ENCODE measurements at regions not wholly inside any gene's neighbourhood (a gene's known extent, or its start where the extent isn't known, plus 50 kb on each side); places are given as distances from the start of the nearest gene placed in this dataset.

DNA sequence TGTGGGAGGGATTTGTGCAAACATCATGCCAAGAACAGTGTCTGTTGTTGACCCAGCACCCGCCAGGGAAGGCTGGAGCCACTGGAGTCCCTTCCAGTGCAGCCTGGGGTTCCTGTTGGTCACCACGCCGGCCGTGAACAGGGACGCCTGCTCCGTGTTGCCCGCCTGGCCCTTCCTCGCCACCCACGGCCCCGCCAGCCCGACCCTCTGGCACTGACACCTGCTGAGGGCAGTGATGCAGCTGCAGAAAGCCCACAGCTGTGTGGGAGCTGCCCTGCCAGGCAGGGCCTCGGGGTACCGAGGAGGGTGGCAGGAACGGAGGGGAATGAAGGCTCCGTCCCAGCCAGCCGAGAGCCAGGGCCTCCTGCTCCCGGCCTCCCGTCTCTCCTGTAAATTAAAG is 75.5 kb upstream of the SLCO4A1 start:
- no peaks in the 10 kb centered on the region for H3K27me3 ChIP-seq (ENCODE audit: insufficient read depth, low read length)
- ATAC-seq (no peak), DNase-seq (ENCODE audit: low read depth, low spot score) (no peak)
- POLR2A ChIA-PET = no interaction called here
- no peak overlapping the region for H3K4me2 ChIP-seq (ENCODE audit: low read length)
- no TSS peak for BruUV-seq (replicated peaks)
- RAD21 ChIA-PET (ENCODE audit: low non-redundant PET in 1 of 2, low total read pairs in 2 of 2, uncharacterized antibody in 2 of 2, unreplicated experiment in 2 of 2) = no interaction called here
- no peaks in the 10 kb centered on the region for H3K9me2 ChIP-seq (ENCODE audit: insufficient read depth)
- CTCF ChIA-PET = no interaction called here
- intact Hi-C loops (cut with micrococcal nuclease) = no loop called here
- TF ChIP-seq SRF (IDR thresholded peaks at IDR 0.05; ENCODE audit: low read depth) (no peak), TCF7L2 (IDR thresholded peaks at IDR 0.05; ENCODE audit: borderline replicate concordance, extremely low read depth, insufficient read depth, insufficient read length) (no peak), JUND (IDR thresholded peaks at IDR 0.05) (no peak), MAX (IDR thresholded peaks at IDR 0.05) (no peak), EZH2phosphoT487 (IDR thresholded peaks at IDR 0.05; ENCODE audit: borderline replicate concordance) (no peak), POLR2A (IDR thresholded peaks at IDR 0.05; ENCODE audit: borderline replicate concordance, extremely low read depth, insufficient read depth, insufficient read length) (no peak), CBX3 (IDR thresholded peaks at IDR 0.05; ENCODE audit: low read depth) (no peak), SIN3A (IDR thresholded peaks at IDR 0.05; ENCODE audit: low read depth) (no peak), POLR2AphosphoS5 (IDR thresholded peaks at IDR 0.05; ENCODE audit: low read depth, low read length) (no peak), ZFX (IDR thresholded peaks at IDR 0.05) (no peak), YY1 (IDR thresholded peaks at IDR 0.05; ENCODE audit: extremely low read depth, insufficient replicate concordance, low read depth, low read length) (no peak), EZH2 (IDR thresholded peaks at IDR 0.05) (no peak), ZNF274 (IDR thresholded peaks at IDR 0.05; ENCODE audit: low read depth, low read length) (no peak), CEBPB (IDR thresholded peaks at IDR 0.05; ENCODE audit: low read depth) (no peak)
- TF ChIP-seq, protein P1, sequence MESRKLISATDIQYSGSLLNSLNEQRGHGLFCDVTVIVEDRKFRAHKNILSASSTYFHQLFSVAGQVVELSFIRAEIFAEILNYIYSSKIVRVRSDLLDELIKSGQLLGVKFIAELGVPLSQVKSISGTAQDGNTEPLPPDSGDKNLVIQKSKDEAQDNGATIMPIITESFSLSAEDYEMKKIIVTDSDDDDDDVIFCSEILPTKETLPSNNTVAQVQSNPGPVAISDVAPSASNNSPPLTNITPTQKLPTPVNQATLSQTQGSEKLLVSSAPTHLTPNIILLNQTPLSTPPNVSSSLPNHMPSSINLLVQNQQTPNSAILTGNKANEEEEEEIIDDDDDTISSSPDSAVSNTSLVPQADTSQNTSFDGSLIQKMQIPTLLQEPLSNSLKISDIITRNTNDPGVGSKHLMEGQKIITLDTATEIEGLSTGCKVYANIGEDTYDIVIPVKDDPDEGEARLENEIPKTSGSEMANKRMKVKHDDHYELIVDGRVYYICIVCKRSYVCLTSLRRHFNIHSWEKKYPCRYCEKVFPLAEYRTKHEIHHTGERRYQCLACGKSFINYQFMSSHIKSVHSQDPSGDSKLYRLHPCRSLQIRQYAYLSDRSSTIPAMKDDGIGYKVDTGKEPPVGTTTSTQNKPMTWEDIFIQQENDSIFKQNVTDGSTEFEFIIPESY (IDR thresholded peaks at IDR 0.05; ENCODE audit: extremely low read depth, insufficient replicate concordance, low read length) = no peak
- TF ChIP-seq, protein P2, sequence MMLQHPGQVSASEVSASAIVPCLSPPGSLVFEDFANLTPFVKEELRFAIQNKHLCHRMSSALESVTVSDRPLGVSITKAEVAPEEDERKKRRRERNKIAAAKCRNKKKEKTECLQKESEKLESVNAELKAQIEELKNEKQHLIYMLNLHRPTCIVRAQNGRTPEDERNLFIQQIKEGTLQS (IDR thresholded peaks at IDR 0.05) = no peak
- TF ChIP-seq, protein P3, sequence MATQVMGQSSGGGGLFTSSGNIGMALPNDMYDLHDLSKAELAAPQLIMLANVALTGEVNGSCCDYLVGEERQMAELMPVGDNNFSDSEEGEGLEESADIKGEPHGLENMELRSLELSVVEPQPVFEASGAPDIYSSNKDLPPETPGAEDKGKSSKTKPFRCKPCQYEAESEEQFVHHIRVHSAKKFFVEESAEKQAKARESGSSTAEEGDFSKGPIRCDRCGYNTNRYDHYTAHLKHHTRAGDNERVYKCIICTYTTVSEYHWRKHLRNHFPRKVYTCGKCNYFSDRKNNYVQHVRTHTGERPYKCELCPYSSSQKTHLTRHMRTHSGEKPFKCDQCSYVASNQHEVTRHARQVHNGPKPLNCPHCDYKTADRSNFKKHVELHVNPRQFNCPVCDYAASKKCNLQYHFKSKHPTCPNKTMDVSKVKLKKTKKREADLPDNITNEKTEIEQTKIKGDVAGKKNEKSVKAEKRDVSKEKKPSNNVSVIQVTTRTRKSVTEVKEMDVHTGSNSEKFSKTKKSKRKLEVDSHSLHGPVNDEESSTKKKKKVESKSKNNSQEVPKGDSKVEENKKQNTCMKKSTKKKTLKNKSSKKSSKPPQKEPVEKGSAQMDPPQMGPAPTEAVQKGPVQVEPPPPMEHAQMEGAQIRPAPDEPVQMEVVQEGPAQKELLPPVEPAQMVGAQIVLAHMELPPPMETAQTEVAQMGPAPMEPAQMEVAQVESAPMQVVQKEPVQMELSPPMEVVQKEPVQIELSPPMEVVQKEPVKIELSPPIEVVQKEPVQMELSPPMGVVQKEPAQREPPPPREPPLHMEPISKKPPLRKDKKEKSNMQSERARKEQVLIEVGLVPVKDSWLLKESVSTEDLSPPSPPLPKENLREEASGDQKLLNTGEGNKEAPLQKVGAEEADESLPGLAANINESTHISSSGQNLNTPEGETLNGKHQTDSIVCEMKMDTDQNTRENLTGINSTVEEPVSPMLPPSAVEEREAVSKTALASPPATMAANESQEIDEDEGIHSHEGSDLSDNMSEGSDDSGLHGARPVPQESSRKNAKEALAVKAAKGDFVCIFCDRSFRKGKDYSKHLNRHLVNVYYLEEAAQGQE (IDR thresholded peaks at IDR 0.05; ENCODE audit: low read depth) = no peak
- H3K36me3 ChIP-seq (ENCODE audit: control insufficient read depth in 1 of 2, insufficient read depth in 2 of 2, low read length in 2 of 2) = no peaks in the 10 kb centered on the region
- H3K79me2 ChIP-seq (ENCODE audit: insufficient read depth, low read length) = no peaks in the 10 kb centered on the region
- H4K20me1 ChIP-seq (ENCODE audit: insufficient read depth) = no peaks in the 10 kb centered on the region
- H3K9me3 ChIP-seq (ENCODE audit: control insufficient read depth in 1 of 2, insufficient read depth in 1 of 2, low read depth in 1 of 2, low read length in 2 of 2) = no peaks in the 10 kb centered on the region
- no peaks in the 10 kb centered on the region; a peak in 1 of 4 replicates for H3K4me1 ChIP-seq (ENCODE audit: control insufficient read depth in 1 of 2, insufficient read depth in 2 of 2, low read length in 2 of 2)
- H2AFZ ChIP-seq (ENCODE audit: low read depth, low read length, poor library complexity, severe bottlenecking) = no peak overlapping the region
- no peak overlapping the region for H3K27ac ChIP-seq (ENCODE audit: low read depth, low read length)
- H3K9ac ChIP-seq (ENCODE audit: low read length) = no peak overlapping the region
- H3K4me3 ChIP-seq (replicated peaks in 1 of 2; ENCODE audit: low read depth in 1 of 2, low read length in 2 of 2) = no peak overlapping the region
